ENCODE measurements at regions not wholly inside any gene's neighbourhood (a gene's known extent, or its start where the extent isn't known, plus 50 kb on each side); places are given as distances from the start of the nearest gene placed in this dataset.

- no peaks in the 10 kb centered on the region for H3K27me3 ChIP-seq (ENCODE audit: control insufficient read depth in 4 of 4, insufficient read depth in 4 of 4, low read length in 3 of 4)
- H3K9me3 ChIP-seq (ENCODE audit: control insufficient read depth in 4 of 4, low read length in 3 of 4) = peaks cover 0 to 3% (median 0%) of the 10 kb centered on the region in 4 donors
These were observed 1925.6 kb downstream of the EFNA5 start for GRCh38 chr5:105745111-105745510.

GRCh38 chr5:105740242-105740641 lies 1930.5 kb downstream of the EFNA5 start:
- 57% methylated on average over 3 of the region's 3 CpGs for WGBS
- TF ChIP-seq HNF4A (conservative IDR thresholded peaks at IDR 0.05) = no peak
- no peak for TF ChIP-seq MAX (IDR thresholded peaks at IDR 0.05)
- no peak for TF ChIP-seq SP1 (IDR thresholded peaks at IDR 0.05)
- no peak for TF ChIP-seq YY1 (IDR thresholded peaks at IDR 0.05)
- no peak for TF ChIP-seq RAD21 (IDR thresholded peaks at IDR 0.05)
- no peak for TF ChIP-seq ATF3 (IDR thresholded peaks at IDR 0.05)
- no peak for TF ChIP-seq FOXA2 (IDR thresholded peaks at IDR 0.05)
- TF ChIP-seq RXRA (IDR thresholded peaks at IDR 0.05) = no peak
- no peak for TF ChIP-seq NR2F2 (IDR thresholded peaks at IDR 0.05)
- no peak for TF ChIP-seq FOXA1 (IDR thresholded peaks at IDR 0.05)
- no peak for TF ChIP-seq HNF4G (IDR thresholded peaks at IDR 0.05)
- TF ChIP-seq EGR1 (IDR thresholded peaks at IDR 0.05; ENCODE audit: low read depth in 2 of 2) = no peak
- TF ChIP-seq GABPA (IDR thresholded peaks at IDR 0.05 in 1 of 2, conservative IDR thresholded peaks at IDR 0.05 in 1 of 2) = no peak
- no peak for TF ChIP-seq JUND (IDR thresholded peaks at IDR 0.05)
- no peak for TF ChIP-seq REST (IDR thresholded peaks at IDR 0.05)
- Histone ChIP-seq H3K4me1 (ENCODE audit: control insufficient read depth in 4 of 4, insufficient read depth in 4 of 4, low read length in 3 of 4) (no peaks in the 10 kb centered on the region), H3K27ac (ENCODE audit: low read depth in 1 of 2, low read length in 2 of 2) (no peak overlapping the region), H3K36me3 (ENCODE audit: control insufficient read depth in 4 of 4, insufficient read depth in 3 of 4, low read depth in 1 of 4, low read length in 3 of 4) (no peaks in the 10 kb centered on the region), H3K4me3 (ENCODE audit: low read depth in 1 of 3, low read length in 3 of 3) (no peak overlapping the region), H3K9me3 (ENCODE audit: control insufficient read depth in 4 of 4, low read length in 3 of 4) (peaks cover 0 to 3% (median 0%) of the 10 kb centered on the region in 4 donors), H3K9ac (ENCODE audit: low read depth in 1 of 2, low read length in 2 of 2) (no peak overlapping the region), H3K27me3 (ENCODE audit: control insufficient read depth in 4 of 4, insufficient read depth in 4 of 4, low read length in 3 of 4) (no peaks in the 10 kb centered on the region)
- DNase-seq (ENCODE audit: low spot score) = no peak

More at GRCh38 chr5:105745111-105745510, 1925.6 kb downstream of the EFNA5 start:
- Histone ChIP-seq H3K4me1 (ENCODE audit: control insufficient read depth in 4 of 4, insufficient read depth in 4 of 4, low read length in 3 of 4) (no peaks in the 10 kb centered on the region), H3K4me3 (ENCODE audit: low read depth in 1 of 3, low read length in 3 of 3) (no peak overlapping the region), H3K36me3 (ENCODE audit: control insufficient read depth in 4 of 4, insufficient read depth in 3 of 4, low read depth in 1 of 4, low read length in 3 of 4) (no peaks in the 10 kb centered on the region), H3K27ac (ENCODE audit: low read depth in 1 of 2, low read length in 2 of 2) (no peak overlapping the region), H3K9ac (ENCODE audit: low read depth in 1 of 2, low read length in 2 of 2) (no peak overlapping the region)
- no peak for DNase-seq (ENCODE audit: low spot score)
- TF ChIP-seq SP1 (IDR thresholded peaks at IDR 0.05) = no peak
- TF ChIP-seq FOXA1 (IDR thresholded peaks at IDR 0.05) = no peak
- TF ChIP-seq EGR1 (IDR thresholded peaks at IDR 0.05; ENCODE audit: low read depth in 2 of 2) = no peak
- no peak for TF ChIP-seq HNF4G (IDR thresholded peaks at IDR 0.05)
- no peak for TF ChIP-seq NR2F2 (IDR thresholded peaks at IDR 0.05)
- no peak for TF ChIP-seq RAD21 (IDR thresholded peaks at IDR 0.05)
- no peak for TF ChIP-seq REST (IDR thresholded peaks at IDR 0.05)
- no peak for TF ChIP-seq FOXA2 (IDR thresholded peaks at IDR 0.05)
- no peak for TF ChIP-seq HNF4A (conservative IDR thresholded peaks at IDR 0.05)
- TF ChIP-seq ZBTB33 (IDR thresholded peaks at IDR 0.05) = no peak
- no peak for TF ChIP-seq GABPA (IDR thresholded peaks at IDR 0.05 in 1 of 2, conservative IDR thresholded peaks at IDR 0.05 in 1 of 2)
- no peak for TF ChIP-seq YY1 (IDR thresholded peaks at IDR 0.05)

Measured in liver (tissue), 7 donors.